K562 (cell line): ENCODE measurements at regions not wholly inside any gene's neighbourhood (a gene's known extent, or its start where the extent isn't known, plus 50 kb on each side); places are given as distances from the start of the nearest gene placed in this dataset.

Experiments used
- ATAC-seq: fragments of 200-7000 bp; cut with Tn5 transposase; 3 replicates; pipeline ENCODE4 v1.9.1; 2020; ENCODE audit warnings: moderate library complexity
- BruUV-seq: library from RNA; stranded (reverse); fragments of 400-500 nt; replicated peaks from 2 replicates; lab custom pipeline; 2021; lab: Mats Ljungman, UMichigan
- CTCF ChIA-PET: fragments of 300-600 bp; formaldehyde crosslinking; extraction: SDS; loops from one replicate; lab custom pipeline; 2021; ENCODE audit warnings: low intra/inter-chr PET ratio; lab: Yijun Ruan, JAX
- POLR2A ChIA-PET: fragments of 300-600, 350-650 bp; sonication (Branson Sonifier 250); formaldehyde crosslinking; extraction: SDS; loops from one replicate; lab custom pipeline; 2021; ENCODE audit warnings: antibody characterized with exemption, inconsistent platforms; lab: Yijun Ruan, JAX
- DNase-seq, 4 experiments: peaks; one replicate each; pipeline versions ENCODE4 v3.0.0 to v3.0.0-alpha.2; 2011 to 2018; ENCODE audit warnings: low spot score in 3 of 4, mixed read lengths in 3 of 4; ENCODE audit errors: extremely low read depth in 1 of 4
- FAIRE-seq: peaks from 2 replicates; lab custom pipeline; 2011; peaks lifted over from hg19 to GRCh38; lab: Jason Lieb, UNC
- H2AFZ ChIP-seq: 2 replicates; pipeline ENCODE4 v1.6.0; 2011; ENCODE audit warnings: low read depth, low read length, control low read depth, inconsistent platforms
- H3K27ac ChIP-seq: fragments of 200-600 bp; 3 replicates; pipeline ENCODE4 v1.8.0; 2011; ENCODE audit warnings: low read depth, mild to moderate bottlenecking, control low read depth, inconsistent platforms, low read length, moderate library complexity, mixed read lengths; ENCODE audit errors: extremely low read depth
- H3K27me3 ChIP-seq, 2 experiments: fragments of 300-600 bp in 1 of 2; 2 replicates in 1 of 2; 3 replicates in 1 of 2; pipeline versions ENCODE4 v1.6.0 to v1.8.0; 2011; ENCODE audit warnings: inconsistent platforms in 2 of 2, low read length in 2 of 2, mild to moderate bottlenecking in 1 of 2, mixed read lengths in 1 of 2, moderate library complexity in 1 of 2; ENCODE audit not compliant: control insufficient read depth in 2 of 2, insufficient read depth in 2 of 2
- H3K36me3 ChIP-seq: fragments of 300-600 bp; 3 replicates; pipeline ENCODE4 v1.8.0; 2011; ENCODE audit warnings: mild to moderate bottlenecking, low read length, inconsistent platforms; ENCODE audit not compliant: control insufficient read depth, insufficient read depth
- H3K4me1 ChIP-seq, 2 experiments: fragments of 200-600 bp in 1 of 2; replicated peaks in 1 of 2; 2 replicates in 1 of 2; 3 replicates in 1 of 2; pipeline versions ENCODE4 v1.5.1 to v1.8.0; 2011; ENCODE audit warnings: inconsistent platforms in 2 of 2, low read length in 2 of 2, mild to moderate bottlenecking in 1 of 2, mixed read lengths in 1 of 2, moderate library complexity in 1 of 2; ENCODE audit not compliant: control insufficient read depth in 2 of 2, insufficient read depth in 2 of 2
- H3K4me2 ChIP-seq: 2 replicates; pipeline ENCODE4 v1.6.1; 2011; ENCODE audit warnings: low read length, control low read depth, inconsistent platforms, mixed read lengths; ENCODE audit not compliant: insufficient read depth
- H3K4me3 ChIP-seq: fragments of 200-600 bp; sonication (generic), shearing (Covaris generic); 2 replicates; pipeline ENCODE4 v1.5.1; 2016; ENCODE audit warnings: control low read depth, inconsistent platforms
- H3K79me2 ChIP-seq: fragments of 200-600 bp; 3 replicates; pipeline ENCODE4 v1.8.0; 2011; ENCODE audit warnings: low read length, inconsistent platforms; ENCODE audit not compliant: control insufficient read depth, insufficient read depth
- H3K9ac ChIP-seq, 2 experiments: 2 replicates each; pipeline versions ENCODE4 v1.6.0 to v1.6.1; 2011; ENCODE audit warnings: low read depth in 2 of 2, low read length in 2 of 2, control low read depth in 1 of 2, inconsistent platforms in 1 of 2, mild to moderate bottlenecking in 1 of 2, mixed read lengths in 1 of 2; ENCODE audit not compliant: insufficient read depth in 1 of 2
- H3K9me1 ChIP-seq: one replicate; pipeline ENCODE4 v1.6.0; 2011; ENCODE audit warnings: inconsistent platforms, mild to moderate bottlenecking, low read length, moderate library complexity; ENCODE audit not compliant: control insufficient read depth, insufficient read depth
- H3K9me3 ChIP-seq: replicated peaks from 2 replicates; pipeline ENCODE4 v1.5.1; 2011; ENCODE audit warnings: low read depth, low read length, inconsistent platforms; ENCODE audit not compliant: control insufficient read depth, insufficient read depth
- H4K20me1 ChIP-seq: replicated peaks from 2 replicates; pipeline ENCODE4 v1.6.1; 2011; ENCODE audit warnings: low read length, inconsistent platforms, mixed read lengths; ENCODE audit not compliant: control insufficient read depth, insufficient read depth
- JUN ChIP-seq, 2 experiments: sonication (generic) in 1 of 2; formaldehyde crosslinking in 1 of 2; IDR thresholded peaks; 2 replicates each; pipeline versions ENCODE4 v1.6.1 to v1.8.0; 2012 to 2022; ENCODE audit warnings: borderline replicate concordance in 2 of 2, mild to moderate bottlenecking in 2 of 2, improper control_type of control experiment in 1 of 2, low read depth in 1 of 2, low read length in 1 of 2, missing genetic modification reagents in 1 of 2
- ZBTB11 ChIP-seq, 3 experiments: fragments of 200-800 bp in 1 of 3; fragments of 250-450 bp in 1 of 3; fragments of 450-650 bp in 1 of 3; sonication (Bioruptor Pico) in 1 of 3; sonication (Bioruptor generic) in 1 of 3; formaldehyde crosslinking in 1 of 3; IDR thresholded peaks; 2 replicates each; pipeline versions ENCODE4 v1.6.1 to v1.8.0; 2016 to 2022; ENCODE audit warnings: mild to moderate bottlenecking in 2 of 3, missing genetic modification characterization in 2 of 3, missing compliant biosample characterization in 1 of 3, moderate library complexity in 1 of 3
- WGBS: fragments of 100-300 bp; shearing (Covaris generic); methylation state at CpG from one replicate; pipeline ENCODE4 v1.1.6; 2016; ENCODE audit warnings: low coverage, mixed read lengths; ENCODE audit not compliant: insufficient coverage; ENCODE audit errors: missing lambda C conversion rate; 5-methylcytosine and 5-hydroxymethylcytosine counted together
- in situ Hi-C: fragments of 300-500 bp; cut with MboI; formaldehyde crosslinking; loops from 4 replicates; pipeline ENCODE4 v1.15.0; 2018; ENCODE audit warnings: inconsistent platforms, mixed read lengths
- intact Hi-C: fragments of 100-400 bp; cut with micrococcal nuclease; formaldehyde crosslinking; loops from 2 replicates; pipeline ENCODE4 v1.14.2; 2022

GRCh38 chr3:64813326-64813725 is 125.5 kb upstream of the ADAMTS9 start:
- no peak for DNase-seq
- in situ Hi-C loops = no loop called here
- Histone ChIP-seq H3K27me3 (0 out of 5 replicates have a peak, but pooled peaks cover 0 to 3% of the 10 kb centered on the region in 2 experiments), H3K79me2 (no peaks in the 10 kb centered on the region), H3K27ac (no peak overlapping the region), H2AFZ (no peak overlapping the region), H3K4me2 (no peak overlapping the region), H3K4me3 (no peak overlapping the region), H3K9me3 (no peaks in the 10 kb centered on the region), H4K20me1 (no peaks in the 10 kb centered on the region), H3K36me3 (no peaks in the 10 kb centered on the region), H3K4me1 (no peaks in the 10 kb centered on the region), H3K9me1 (no peaks in the 10 kb centered on the region), H3K9ac (no peak overlapping the region)
- ChIA-PET CTCF (no interaction called here), POLR2A (interaction anchor here (0.8 kb wide), 1 partner anchor 106 kb away, joined by 3 read pairs; no protein-coding TSS in a partner anchor)
- intact Hi-C loops = no loop called here
- 0% methylated on average over 3 of the region's 3 CpGs for WGBS
- ATAC-seq = no peak
- no TSS peak for BruUV-seq
- TF ChIP-seq JUN (IDR thresholded peaks at IDR 0.05; ENCODE audit: borderline replicate concordance, low read depth, low read length) (no peak), JUN (CRISPR knock-in tag; IDR thresholded peaks at IDR 0.05; ENCODE audit: borderline replicate concordance) (no peak), ZBTB11 (CRISPR knock-in tag; IDR thresholded peaks at IDR 0.05) (0 out of 6 replicates have a peak, but pooled peaks of 1 of the 3 experiments have one; percentile 45)
- no peak for FAIRE-seq
